Skin epidermis (tissue), 12 donors: ENCODE measurements at regions not wholly inside any gene's neighbourhood (a gene's known extent, or its start where the extent isn't known, plus 50 kb on each side); places are given as distances from the start of the nearest gene placed in this dataset.
"Not testable (repeated sequence)": the region's sequence is repeated elsewhere in the genome, so short reads cannot be mapped to it uniquely, and the experiment has no call there.

ENCODE experiments used
- H3K27ac ChIP-seq, 21 experiments: fragments of 200-600 bp; sonication (generic) in 11 of 21; one replicate each; pipeline ENCODE4 v1.5.0; 2020; ENCODE audit warnings: mild to moderate bottlenecking in 3 of 21, inconsistent platforms in 2 of 21, moderate library complexity in 2 of 21
- H3K4me3 ChIP-seq, 7 experiments: fragments of 200-600 bp; sonication (generic) in 2 of 7; one replicate each; pipeline ENCODE4 v1.5.0; 2020; ENCODE audit warnings: inconsistent platforms in 2 of 7, mild to moderate bottlenecking in 2 of 7, moderate library complexity in 1 of 7

DNA sequence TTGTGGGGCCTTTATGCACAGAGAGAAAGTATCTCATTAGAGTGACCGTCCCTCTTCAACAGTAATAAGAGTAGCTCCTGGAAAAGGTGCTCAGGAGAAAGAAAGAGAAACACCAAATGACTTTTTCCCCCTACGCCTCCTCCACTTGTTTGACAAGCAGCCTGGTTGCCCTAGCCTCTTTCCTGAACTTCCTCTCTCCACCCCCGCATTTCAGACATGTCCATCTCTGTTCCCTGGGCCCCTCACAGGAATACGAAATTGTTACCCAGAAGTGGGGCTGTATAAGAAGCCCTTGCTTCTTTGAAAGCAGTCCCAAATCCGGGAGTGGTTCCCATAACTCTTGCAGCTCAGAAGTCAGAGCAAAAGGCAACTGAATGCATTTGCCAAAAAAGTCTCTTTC is 119.6 kb upstream of the ADO start:
- H3K4me3 ChIP-seq, result no peak overlapping the region
- no peak overlapping the region for H3K27ac ChIP-seq

DNA sequence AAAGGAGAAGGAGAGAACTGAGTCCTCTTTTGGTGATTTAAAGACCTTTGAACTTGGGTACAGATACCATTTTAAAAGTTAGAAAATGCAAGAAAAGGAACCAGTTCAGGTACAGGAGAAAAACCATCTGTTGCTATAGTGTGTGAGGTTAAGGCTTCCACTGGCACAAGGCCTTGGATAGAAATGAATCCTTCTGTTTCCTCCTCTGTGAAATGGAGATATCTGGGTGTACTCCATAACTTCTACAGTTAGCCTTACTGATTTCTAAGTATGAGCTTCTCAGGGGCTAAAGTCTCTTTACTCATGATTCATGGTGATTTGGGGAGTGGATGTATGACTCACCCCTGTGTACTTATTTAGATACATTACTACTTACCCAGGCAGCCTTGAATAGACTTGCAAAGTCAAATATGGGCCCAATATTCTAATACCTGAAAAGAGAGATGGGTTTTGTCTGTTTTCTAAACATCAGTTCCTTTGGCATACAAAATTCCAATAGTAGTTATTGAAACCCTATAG is 117.2 kb upstream of the ADO start:
- Histone ChIP-seq H3K27ac (no peak overlapping the region), H3K4me3 (no peak overlapping the region)

DNA sequence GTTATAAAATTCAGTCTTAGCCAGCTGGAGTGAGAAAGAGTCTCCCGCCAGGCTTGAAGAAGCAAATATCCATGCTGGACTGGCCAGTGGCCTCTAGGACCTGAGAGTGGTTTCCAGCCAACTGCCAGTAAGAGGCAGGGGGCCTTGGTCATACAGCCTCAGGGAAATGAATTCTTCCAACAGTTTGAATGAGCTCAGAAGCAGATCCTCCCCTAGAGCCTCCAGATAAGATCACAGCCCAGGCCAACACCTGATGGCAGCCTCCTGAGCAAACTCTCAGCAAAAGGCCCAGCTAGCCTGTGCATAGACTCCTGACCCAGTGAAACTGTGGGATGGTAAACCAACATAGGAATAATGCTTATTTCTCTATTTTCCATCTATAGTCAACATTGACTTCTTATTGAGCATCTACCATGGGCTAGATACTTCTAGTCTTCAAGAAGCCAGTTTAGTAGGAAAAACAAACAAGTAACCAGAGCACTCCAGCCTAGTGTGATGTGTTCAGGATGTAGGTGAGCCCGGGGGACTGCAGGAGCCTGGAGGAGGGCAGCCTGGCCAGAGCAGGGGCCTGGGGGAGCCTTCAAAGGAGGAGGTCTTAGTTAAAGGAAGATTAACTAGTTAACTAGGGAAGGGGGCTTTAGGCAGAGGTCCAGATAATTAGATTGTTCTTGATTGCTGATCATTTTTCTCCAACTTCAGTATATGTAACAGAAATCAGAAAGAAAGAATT is 115.4 kb upstream of the ADO start:
- Histone ChIP-seq H3K4me3 (no peak overlapping the region), H3K27ac (peak overlapping the region in 4 of 21 experiments; percentile 6 to 68 (median 26))

- peak overlapping the region in 2 of 21 experiments; percentile 46 to 68 for H3K27ac ChIP-seq
These were observed 114.8 kb upstream of the ADO start for GRCh38 chr10:62689712-62690111.

DNA sequence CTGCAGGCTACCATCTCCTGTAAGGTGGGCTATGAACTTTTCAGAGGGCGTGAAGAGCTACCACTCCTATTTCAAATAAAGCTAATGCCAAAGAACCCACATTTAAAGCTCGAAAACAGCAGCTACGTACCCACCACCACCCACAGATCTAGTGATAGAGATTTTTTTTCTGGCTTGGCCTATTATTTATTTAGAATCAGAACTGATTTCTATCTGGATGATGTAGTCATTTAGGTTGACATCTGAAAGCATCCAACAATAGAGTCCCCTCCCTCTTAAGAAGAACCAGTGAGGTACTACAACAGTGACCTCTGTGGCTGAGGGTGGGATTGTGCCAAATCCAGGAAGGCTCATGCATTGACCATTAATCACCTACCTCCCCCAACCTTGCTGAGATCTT is 113.8 kb upstream of the ADO start:
- peak overlapping the region in 3 of 21 experiments; percentile 2 to 68 (median 37) for H3K27ac ChIP-seq
- no peak overlapping the region for H3K4me3 ChIP-seq

More at GRCh38 chr10:62689712-62690111, 114.8 kb upstream of the ADO start:
- H3K4me3 ChIP-seq, result no peak overlapping the region

DNA sequence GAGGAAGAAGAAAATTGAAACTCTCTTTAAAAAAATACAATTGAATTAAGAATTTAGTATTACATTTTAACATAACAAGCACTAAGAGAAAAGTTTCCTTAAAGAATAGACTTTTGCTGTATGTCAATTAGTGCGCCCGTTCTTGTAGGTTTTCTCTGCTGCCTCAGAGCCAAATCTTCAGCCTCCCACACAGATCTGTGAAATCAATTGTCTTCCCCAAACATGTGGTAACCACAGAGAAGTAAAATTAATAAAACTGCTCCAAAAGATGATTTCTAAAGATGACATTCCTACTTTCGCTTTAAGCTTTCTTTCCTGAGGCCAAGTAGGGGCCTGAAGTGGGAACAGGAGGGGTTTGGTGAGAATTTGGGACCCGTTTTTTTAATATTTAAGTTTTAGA is 113.2 kb upstream of the ADO start:
- peak overlapping the region in 4 of 21 experiments; percentile 2 to 68 (median 40) for H3K27ac ChIP-seq
- no peak overlapping the region for H3K4me3 ChIP-seq

- Histone ChIP-seq H3K4me3 (no peak overlapping the region), H3K27ac (peak overlapping the region in 3 of 21 experiments; percentile 24 to 68 (median 42))
These were observed 112.4 kb upstream of the ADO start for GRCh38 chr10:62692085-62692484.

GRCh38 chr10:62693306-62693705 is 111.2 kb upstream of the ADO start:
- no peak overlapping the region for H3K27ac ChIP-seq
- H3K4me3 ChIP-seq, result no peak overlapping the region

GRCh38 chr10:62694537-62695126 is 109.9 kb upstream of the ADO start:
- no peak overlapping the region for H3K4me3 ChIP-seq
- peak overlapping the region in 1 of 21 experiments; percentile 18 for H3K27ac ChIP-seq

DNA sequence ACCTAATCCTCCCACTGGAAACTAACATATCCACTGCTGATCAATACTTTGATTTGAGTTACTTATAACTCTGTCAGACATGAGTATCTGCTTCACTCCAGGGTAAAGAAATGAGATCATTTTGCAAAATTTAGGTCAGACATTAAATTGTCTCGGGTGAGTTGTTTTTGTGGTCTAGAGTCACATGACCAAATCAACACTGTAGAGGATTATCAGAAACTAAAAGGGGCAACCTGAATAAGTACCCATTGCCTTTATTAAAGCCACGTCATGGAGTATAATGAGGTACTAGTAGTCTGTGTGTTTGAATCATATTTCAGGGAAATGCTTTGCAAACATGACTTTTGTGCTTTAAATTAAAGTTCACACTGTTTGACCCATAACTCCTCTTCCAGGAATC is 107.7 kb upstream of the ADO start:
- no peak overlapping the region for H3K27ac ChIP-seq

DNA sequence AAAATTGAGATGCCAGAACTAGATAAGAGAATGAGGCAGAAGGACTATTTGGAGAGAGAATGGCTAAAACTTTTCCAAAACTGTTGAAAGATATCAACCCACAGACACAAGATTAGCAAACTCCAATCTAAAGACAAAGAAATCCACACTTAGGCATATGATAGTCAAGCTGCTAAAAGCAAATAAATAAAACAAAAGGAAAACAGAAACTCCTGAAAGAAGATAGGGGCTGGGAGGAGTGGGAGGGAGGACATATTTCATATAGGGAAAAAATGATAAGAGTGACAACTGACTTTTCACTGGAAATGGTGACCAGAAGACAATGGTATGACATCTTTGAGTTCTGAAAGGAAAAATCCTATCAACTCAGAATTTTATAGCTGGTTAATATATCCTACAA is 105.4 kb upstream of the ADO start:
- no peak overlapping the region for H3K4me3 ChIP-seq
- no peak overlapping the region for H3K27ac ChIP-seq

More for the DNA sequence above, 107.7 kb upstream of the ADO start:
- no peak overlapping the region for H3K4me3 ChIP-seq

GRCh38 chr10:62704121-62704520 is 100.4 kb upstream of the ADO start:
- not testable (repeated sequence) for H3K4me3 ChIP-seq, H3K27ac ChIP-seq

- Histone ChIP-seq H3K4me3 (no peak overlapping the region), H3K27ac (no peak overlapping the region)
These were observed 98.7 kb upstream of the ADO start for GRCh38 chr10:62705789-62706188.

DNA sequence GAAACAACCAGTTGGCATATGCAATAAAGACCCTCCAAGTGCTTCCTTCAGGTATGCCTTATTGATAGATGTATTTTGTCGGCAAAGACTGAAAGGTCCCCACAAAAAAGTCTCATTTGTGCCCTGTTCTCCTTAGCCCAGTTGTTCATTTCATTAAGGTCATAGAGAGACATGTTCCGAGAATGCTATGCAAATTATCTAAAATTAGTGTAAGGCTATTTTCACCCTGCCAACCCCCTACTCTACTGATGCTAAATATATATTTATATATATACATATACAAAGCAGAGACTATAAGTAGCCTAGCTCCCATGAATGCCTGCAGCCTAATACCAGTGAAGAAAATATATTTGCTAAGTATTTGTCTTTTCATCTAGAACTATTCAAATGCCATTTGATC is 96.7 kb upstream of the ADO start:
- H3K27ac ChIP-seq, result no peak overlapping the region

GRCh38 chr10:62708569-62708968 is 96.0 kb upstream of the ADO start:
- H3K27ac ChIP-seq, result no peak overlapping the region
- H3K4me3 ChIP-seq, result no peak overlapping the region

More for the DNA sequence above, 96.7 kb upstream of the ADO start:
- H3K4me3 ChIP-seq, result no peak overlapping the region

DNA sequence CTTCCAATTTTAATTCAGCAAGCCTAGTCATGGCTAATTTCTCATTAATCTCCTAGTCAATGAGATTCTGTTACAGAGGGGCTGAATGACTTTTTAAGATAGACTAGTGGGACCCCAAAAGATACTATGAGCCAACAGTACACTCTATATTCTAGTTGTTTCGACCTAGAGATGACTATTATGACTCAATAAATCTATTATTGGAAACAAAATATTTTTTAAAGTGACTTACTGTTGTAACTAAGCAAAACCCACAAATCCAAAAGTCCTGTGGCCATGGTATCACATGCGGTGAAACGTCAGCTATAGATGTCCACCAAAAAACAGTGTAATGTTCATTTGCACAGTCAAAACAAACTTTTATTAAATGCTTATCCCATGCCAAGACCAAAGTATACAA is 95.3 kb upstream of the ADO start:
- H3K27ac ChIP-seq, result no peak overlapping the region

GRCh38 chr10:62710182-62710581 is 94.3 kb upstream of the ADO start:
- Histone ChIP-seq H3K4me3 (no peak overlapping the region), H3K27ac (no peak overlapping the region)

More for the DNA sequence above, 95.3 kb upstream of the ADO start:
- H3K4me3 ChIP-seq, result no peak overlapping the region

- Histone ChIP-seq H3K27ac (no peak overlapping the region), H3K4me3 (no peak overlapping the region)
These were observed 89.1 kb upstream of the ADO start for GRCh38 chr10:62715383-62715782.

GRCh38 chr10:62718585-62718984 is 85.9 kb upstream of the ADO start:
- Histone ChIP-seq H3K4me3 (no peak overlapping the region), H3K27ac (no peak overlapping the region)

GRCh38 chr10:62719061-62719460 is 85.5 kb upstream of the ADO start:
- Histone ChIP-seq H3K27ac (no peak overlapping the region), H3K4me3 (no peak overlapping the region)

DNA sequence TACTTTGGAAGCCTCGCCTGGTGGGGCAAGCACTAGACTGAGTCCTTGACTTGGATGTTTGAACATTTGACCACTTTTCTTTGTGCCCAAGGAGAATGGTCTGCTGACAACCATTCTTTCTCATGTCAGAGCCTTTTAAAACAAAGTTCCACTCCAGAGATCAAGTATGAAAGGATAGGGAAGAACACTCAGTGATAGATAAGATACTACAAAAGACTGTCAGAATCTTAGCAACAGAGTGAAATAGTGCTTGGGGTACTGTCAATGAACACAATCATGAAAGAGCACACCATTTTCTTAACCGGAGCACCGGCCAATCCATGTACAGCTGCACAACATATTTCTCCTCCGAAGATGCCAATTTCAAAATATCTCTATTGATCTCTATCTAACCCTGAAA is 82.8 kb upstream of the ADO start:
- no peak overlapping the region for H3K27ac ChIP-seq
- no peak overlapping the region for H3K4me3 ChIP-seq
